IMR-90 (cell line): ENCODE measurements at regions not wholly inside any gene's neighbourhood (a gene's known extent, or its start where the extent isn't known, plus 50 kb on each side); places are given as distances from the start of the nearest gene placed in this dataset.

Source experiments
- ATAC-seq: fragments of 200-7000 bp; cut with Tn5 transposase; 2 replicates; pipeline ENCODE4 v1.9.1; 2020; ENCODE audit warnings: low read depth, mild to moderate bottlenecking, moderate library complexity
- BruUV-seq: library from RNA; stranded (reverse); fragments of 400-500 nt; replicated peaks from 2 replicates; lab custom pipeline; 2021; lab: Mats Ljungman, UMichigan
- CTCF ChIA-PET: fragments of 300-600 bp; formaldehyde crosslinking; extraction: SDS; loops from one replicate; lab custom pipeline; 2021; ENCODE audit warnings: antibody characterized with exemption; lab: Yijun Ruan, JAX
- POLR2A ChIA-PET: fragments of 300-600 bp; sonication (Branson Sonifier 250); formaldehyde crosslinking; loops from one replicate; lab custom pipeline; 2022; ENCODE audit warnings: antibody characterized with exemption; ENCODE audit not compliant: unreplicated experiment; lab: Charles Lee
- DNase-seq: peaks from one replicate; pipeline ENCODE4 v3.0.0; 2013
- H2AFZ ChIP-seq: replicated peaks from 2 replicates; pipeline ENCODE3; 2013; ENCODE audit warnings: low read length, mild to moderate bottlenecking; ENCODE audit not compliant: poor library complexity
- H2AK5ac ChIP-seq: 2 replicates; pipeline ENCODE4 v1.6.1; 2013; ENCODE audit warnings: low read depth, low read length, inconsistent platforms
- H2AK9ac ChIP-seq: replicated peaks from 2 replicates; pipeline ENCODE3; 2013; ENCODE audit warnings: mild to moderate bottlenecking, low read depth, low read length, moderate library complexity; ENCODE audit not compliant: poor library complexity
- H2BK120ac ChIP-seq: 2 replicates; pipeline ENCODE4 v1.6.1; 2013; ENCODE audit warnings: low read depth, low read length, inconsistent platforms
- H2BK15ac ChIP-seq: 3 replicates; pipeline ENCODE4 v1.6.1; 2013; ENCODE audit warnings: low read depth, low read length, inconsistent platforms
- H2BK20ac ChIP-seq: 2 replicates; pipeline ENCODE4 v1.6.1; 2013; ENCODE audit warnings: low read depth, mild to moderate bottlenecking, inconsistent platforms, low read length, moderate library complexity
- H2BK5ac ChIP-seq: 2 replicates; pipeline ENCODE4 v1.6.1; 2013; ENCODE audit warnings: mild to moderate bottlenecking, low read depth, low read length, inconsistent platforms; ENCODE audit not compliant: poor library complexity, severe bottlenecking
- H3K14ac ChIP-seq: replicated peaks from 2 replicates; pipeline ENCODE4 v1.6.1; 2013; ENCODE audit warnings: low read depth, low read length, inconsistent platforms
- H3K18ac ChIP-seq: 2 replicates; pipeline ENCODE4 v1.6.1; 2013; ENCODE audit warnings: low read depth, low read length, control low read depth
- H3K23ac ChIP-seq: 2 replicates; pipeline ENCODE4 v1.6.1; 2013; ENCODE audit warnings: low read depth, low read length, inconsistent platforms
- H3K27ac ChIP-seq: 2 replicates; pipeline ENCODE4 v1.5.1; 2013; ENCODE audit warnings: mild to moderate bottlenecking, control low read depth, low read length; ENCODE audit not compliant: insufficient read depth
- H3K27me3 ChIP-seq: 2 replicates; pipeline ENCODE4 v1.6.1; 2013; ENCODE audit warnings: low read length; ENCODE audit not compliant: control insufficient read depth, insufficient read depth
- H3K36me3 ChIP-seq: 2 replicates; pipeline ENCODE4 v1.6.1; 2013; ENCODE audit warnings: low read length, mixed read lengths; ENCODE audit not compliant: control insufficient read depth, insufficient read depth
- H3K4ac ChIP-seq: 2 replicates; pipeline ENCODE4 v1.6.1; 2013; ENCODE audit warnings: low read depth, low read length, inconsistent platforms
- H3K4me1 ChIP-seq: 2 replicates; pipeline ENCODE4 v1.6.1; 2013; ENCODE audit warnings: low read length, mixed read lengths; ENCODE audit not compliant: control insufficient read depth, insufficient read depth
- H3K4me2 ChIP-seq: 2 replicates; pipeline ENCODE4 v1.6.1; 2013; ENCODE audit warnings: low read depth, mild to moderate bottlenecking, control low read depth, low read length, moderate library complexity
- H3K4me3 ChIP-seq: 2 replicates; pipeline ENCODE4 v1.5.1; 2013; ENCODE audit warnings: low read depth, mild to moderate bottlenecking, control low read depth, low read length, moderate library complexity; ENCODE audit not compliant: insufficient read depth
- H3K56ac ChIP-seq: 2 replicates; pipeline ENCODE4 v1.6.1; 2013; ENCODE audit warnings: low read length, inconsistent platforms; ENCODE audit not compliant: insufficient read depth; ENCODE audit errors: extremely low read depth
- H3K79me1 ChIP-seq, 2 experiments: 2 replicates each; pipeline ENCODE4 v1.6.1; 2013; ENCODE audit warnings: low read length in 2 of 2, inconsistent platforms in 1 of 2, low read depth in 1 of 2
- H3K9ac ChIP-seq: 2 replicates; pipeline ENCODE4 v1.6.1; 2013; ENCODE audit warnings: low read depth, low read length, control low read depth
- H3K9me1 ChIP-seq: 2 replicates; pipeline ENCODE4 v1.6.1; 2013; ENCODE audit warnings: low read length, inconsistent platforms; ENCODE audit not compliant: insufficient read depth
- H3K9me3 ChIP-seq: 2 replicates; pipeline ENCODE4 v1.6.1; 2013; ENCODE audit warnings: low read length; ENCODE audit not compliant: control insufficient read depth, insufficient read depth
- H4K20me1 ChIP-seq: 2 replicates; pipeline ENCODE4 v1.6.1; 2013; ENCODE audit warnings: low read length, inconsistent platforms; ENCODE audit not compliant: insufficient read depth
- H4K5ac ChIP-seq: 2 replicates; pipeline ENCODE4 v1.6.1; 2013; ENCODE audit warnings: mild to moderate bottlenecking, low read depth, low read length, control low read depth
- H4K8ac ChIP-seq, 2 experiments: 2 replicates each; pipeline ENCODE4 v1.6.1; 2013; ENCODE audit warnings: low read depth in 2 of 2, low read length in 2 of 2, control low read depth in 1 of 2, inconsistent platforms in 1 of 2
- H4K91ac ChIP-seq: 2 replicates; pipeline ENCODE4 v1.6.1; 2013; ENCODE audit warnings: low read depth, low read length, inconsistent platforms; ENCODE audit not compliant: insufficient read depth
- CEBPB ChIP-seq: IDR thresholded peaks from 2 replicates; pipeline ENCODE4 v1.6.1; 2012; ENCODE audit warnings: low read depth, low read length, improper control_type of control experiment
- FOS ChIP-seq: fragments of 150-350 bp; IDR thresholded peaks from 2 replicates; pipeline ENCODE4 v1.6.1; 2016; ENCODE audit warnings: low read depth, low read length
- MAZ ChIP-seq: IDR thresholded peaks from 2 replicates; pipeline ENCODE4 v1.6.1; 2012; ENCODE audit warnings: low read depth, mild to moderate bottlenecking, low read length, improper control_type of control experiment, moderate library complexity, borderline replicate concordance
- NFE2L2 ChIP-seq: fragments of 150-350 bp; IDR thresholded peaks from 2 replicates; pipeline ENCODE4 v1.6.1; 2016; ENCODE audit warnings: low read depth, mild to moderate bottlenecking, low read length
- RFX5 ChIP-seq: IDR thresholded peaks from 2 replicates; pipeline ENCODE4 v1.8.0; 2012; ENCODE audit warnings: low read depth, mild to moderate bottlenecking, low read length, moderate library complexity
- WGBS, 2 experiments: methylation state at CpG; one replicate each; pipeline versions ENCODE4 v1.1.5 to v1.1.7; 2013; ENCODE audit warnings: missing lambda C conversion rate in 2 of 2; ENCODE audit not compliant: insufficient read length in 1 of 2; ENCODE audit errors: extremely low coverage in 2 of 2; 5-methylcytosine and 5-hydroxymethylcytosine counted together
- dilution Hi-C: fragments of 300-500 bp; cut with HindIII; formaldehyde crosslinking; loops from one replicate; pipeline ENCODE4 v1.14.3; 2018; ENCODE audit warnings: low sequenced_read_pairs; ENCODE audit not compliant: unreplicated experiment
- in situ Hi-C: fragments of 300-500 bp; cut with MboI; formaldehyde crosslinking; loops from 3 replicates; pipeline ENCODE4 v1.14.3; 2019; ENCODE audit warnings: low sequenced_read_pairs, inconsistent platforms, mixed read lengths
- intact Hi-C: fragments of 100-400 bp; cut with micrococcal nuclease; formaldehyde crosslinking; loops from 2 replicates; pipeline ENCODE4 v1.10.0; 2022
- TF ChIP-seq, protein P1 (sequence below): conservative IDR thresholded peaks from 2 replicates; pipeline ENCODE4 v1.5.1; 2012; ENCODE audit warnings: mild to moderate bottlenecking, low read depth, low read length, improper control_type of control experiment
- TF ChIP-seq, protein P2 (sequence below): fragments of 150-350 bp; IDR thresholded peaks from 2 replicates; pipeline ENCODE4 v1.6.1; 2017; ENCODE audit warnings: mild to moderate bottlenecking, antibody characterized with exemption, low read length, low read depth

DNA sequence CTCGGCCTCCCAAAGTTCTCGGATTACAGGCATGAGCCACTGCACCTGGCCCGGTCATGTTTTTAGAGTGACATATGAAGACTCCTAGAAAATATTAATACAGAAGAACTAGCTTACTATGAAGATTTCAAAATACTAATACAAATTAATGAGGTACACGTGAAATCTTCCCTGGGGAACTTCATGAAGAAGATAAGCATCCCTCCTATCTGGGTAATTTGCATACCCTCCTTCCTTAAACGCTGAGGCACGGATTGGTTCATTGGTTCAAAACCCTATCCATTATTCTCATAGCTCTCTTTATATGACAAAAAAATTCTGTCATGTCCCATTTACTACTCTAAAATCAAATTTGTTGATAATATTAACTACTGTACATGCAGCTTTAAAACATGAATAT lies 224.8 kb upstream of the KLF14 start:
- WGBS, 2 experiments = no CpG with 5 or more reads among the region's 6 CpGs
- Histone ChIP-seq H3K27me3 (no peaks in the 10 kb centered on the region), H3K27ac (peak overlapping the region; percentile 98), H3K36me3 (no peaks in the 10 kb centered on the region), H4K5ac (no peak overlapping the region), H3K4me3 (no peak overlapping the region), H2AK5ac (peak overlapping the region; percentile 79; the same call in 1 of the 2 replicates), H3K9ac (no peak overlapping the region), H2BK15ac (peak overlapping the region; percentile 62; the same call in 1 of the 3 replicates), H3K4me1 (peaks cover 28% of the 10 kb centered on the region), H3K14ac (no peak overlapping the region; the same call in 1 of the 2 replicates), H3K56ac (no peak overlapping the region; the same call in 1 of the 2 replicates), H3K79me1 (peaks cover 35 to 72% of the 10 kb centered on the region in 2 experiments), H3K18ac (peak overlapping the region; percentile 44; the same call in 1 of the 2 replicates), H3K4ac (peak overlapping the region; percentile 56; the same call in 1 of the 2 replicates), H3K4me2 (no peak overlapping the region), H4K91ac (peak overlapping the region; percentile 48; the same call in 1 of the 2 replicates), H3K9me3 (no peaks in the 10 kb centered on the region), H3K9me1 (peaks cover 14% of the 10 kb centered on the region; the same call in 1 of the 2 replicates), H2BK5ac (peak overlapping the region; percentile 98), H2BK20ac (peak overlapping the region; percentile 60; the same call in 1 of the 2 replicates), H2BK120ac (peak overlapping the region; percentile 66), H4K8ac (no peak overlapping the region), H2AK9ac (no peak overlapping the region), H4K20me1 (no peaks in the 10 kb centered on the region), H2AFZ (no peak overlapping the region), H3K23ac (peak overlapping the region; percentile 66; the same call in 1 of the 2 replicates)
- ATAC-seq (no peak), DNase-seq (no peak)
- intact Hi-C loops = no loop called here
- in situ Hi-C loops = no loop called here
- no TSS peak for BruUV-seq
- ChIA-PET CTCF (interaction anchor here (0.5 to 2.2 kb wide), 5 partner anchors 12 to 151 kb away, joined by 3 to 5 read pairs (median 3); no protein-coding TSS in a partner anchor), POLR2A (interaction anchor here (0.7 to 3.0 kb wide), 2 partner anchors 13 to 46 kb away, joined by 3 to 23 read pairs; no protein-coding TSS in a partner anchor)
- dilution Hi-C loops = no loop called here
- TF ChIP-seq, protein P1, sequence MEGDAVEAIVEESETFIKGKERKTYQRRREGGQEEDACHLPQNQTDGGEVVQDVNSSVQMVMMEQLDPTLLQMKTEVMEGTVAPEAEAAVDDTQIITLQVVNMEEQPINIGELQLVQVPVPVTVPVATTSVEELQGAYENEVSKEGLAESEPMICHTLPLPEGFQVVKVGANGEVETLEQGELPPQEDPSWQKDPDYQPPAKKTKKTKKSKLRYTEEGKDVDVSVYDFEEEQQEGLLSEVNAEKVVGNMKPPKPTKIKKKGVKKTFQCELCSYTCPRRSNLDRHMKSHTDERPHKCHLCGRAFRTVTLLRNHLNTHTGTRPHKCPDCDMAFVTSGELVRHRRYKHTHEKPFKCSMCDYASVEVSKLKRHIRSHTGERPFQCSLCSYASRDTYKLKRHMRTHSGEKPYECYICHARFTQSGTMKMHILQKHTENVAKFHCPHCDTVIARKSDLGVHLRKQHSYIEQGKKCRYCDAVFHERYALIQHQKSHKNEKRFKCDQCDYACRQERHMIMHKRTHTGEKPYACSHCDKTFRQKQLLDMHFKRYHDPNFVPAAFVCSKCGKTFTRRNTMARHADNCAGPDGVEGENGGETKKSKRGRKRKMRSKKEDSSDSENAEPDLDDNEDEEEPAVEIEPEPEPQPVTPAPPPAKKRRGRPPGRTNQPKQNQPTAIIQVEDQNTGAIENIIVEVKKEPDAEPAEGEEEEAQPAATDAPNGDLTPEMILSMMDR = no peak
- TF ChIP-seq MAZ (no peak), RFX5 (no peak), NFE2L2 (no peak), FOS (no peak), CEBPB (no peak)
- TF ChIP-seq, protein P2, sequence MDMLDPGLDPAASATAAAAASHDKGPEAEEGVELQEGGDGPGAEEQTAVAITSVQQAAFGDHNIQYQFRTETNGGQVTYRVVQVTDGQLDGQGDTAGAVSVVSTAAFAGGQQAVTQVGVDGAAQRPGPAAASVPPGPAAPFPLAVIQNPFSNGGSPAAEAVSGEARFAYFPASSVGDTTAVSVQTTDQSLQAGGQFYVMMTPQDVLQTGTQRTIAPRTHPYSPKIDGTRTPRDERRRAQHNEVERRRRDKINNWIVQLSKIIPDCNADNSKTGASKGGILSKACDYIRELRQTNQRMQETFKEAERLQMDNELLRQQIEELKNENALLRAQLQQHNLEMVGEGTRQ = no peak
